Activated naive CD8-positive, alpha-beta T cell treated with anti-CD3 and anti-CD28 coated beads for 36 hours (primary cell): ENCODE measurements at regions not wholly inside any gene's neighbourhood (a gene's known extent, or its start where the extent isn't known, plus 50 kb on each side); places are given as distances from the start of the nearest gene placed in this dataset.

Experiments
- DNase-seq: peaks from one replicate; pipeline ENCODE4 v3.0.0; 2021
- H3K27ac Mint-ChIP-seq: one replicate; pipeline ENCODE4 v1.8.0; 2022; ENCODE audit warnings: mild to moderate bottlenecking, moderate library complexity, mixed read lengths
- H3K27me3 Mint-ChIP-seq: one replicate; pipeline ENCODE4 v1.8.0; 2022; ENCODE audit warnings: mild to moderate bottlenecking, mixed read lengths
- H3K36me3 Mint-ChIP-seq: one replicate; pipeline ENCODE4 v1.8.0; 2021; ENCODE audit warnings: mild to moderate bottlenecking, mixed read lengths
- H3K4me1 Mint-ChIP-seq: one replicate; pipeline ENCODE4 v1.8.0; 2021; ENCODE audit warnings: mixed read lengths
- H3K4me3 Mint-ChIP-seq: one replicate; pipeline ENCODE4 v1.8.0; 2022; ENCODE audit warnings: mild to moderate bottlenecking, moderate library complexity, mixed read lengths
- H3K9me3 Mint-ChIP-seq: one replicate; pipeline ENCODE4 v1.8.0; 2022; ENCODE audit warnings: mixed read lengths

DNA sequence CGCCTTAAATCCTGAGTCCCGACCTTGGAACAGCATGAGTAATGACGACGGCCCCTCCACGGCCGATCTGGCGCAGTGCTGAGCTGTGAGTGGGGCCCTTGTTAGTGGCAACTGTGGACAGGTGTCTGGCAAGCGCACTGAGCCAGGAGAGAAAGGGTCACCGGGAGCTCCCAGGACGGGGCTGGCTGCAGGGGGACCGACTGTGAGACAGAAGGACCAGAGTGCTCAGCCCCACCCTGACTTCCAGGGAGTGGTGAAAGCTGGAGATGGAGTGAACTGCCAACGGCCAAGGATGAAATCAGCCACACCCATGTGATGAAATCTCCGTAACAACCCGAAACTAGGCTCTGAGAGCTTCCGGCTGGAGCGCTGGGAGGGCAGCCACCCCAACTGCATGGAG is 228.6 kb downstream of the BRD1 start:
- H3K27ac Mint-ChIP-seq = peak overlapping the region; percentile 12
- H3K27me3 Mint-ChIP-seq = no peaks in the 10 kb centered on the region
- H3K9me3 Mint-ChIP-seq = peaks cover 3% of the 10 kb centered on the region
- no peak for DNase-seq
- peaks cover 2% of the 10 kb centered on the region for H3K4me1 Mint-ChIP-seq
- H3K4me3 Mint-ChIP-seq = no peak overlapping the region
- peaks cover 12% of the 10 kb centered on the region for H3K36me3 Mint-ChIP-seq

DNA sequence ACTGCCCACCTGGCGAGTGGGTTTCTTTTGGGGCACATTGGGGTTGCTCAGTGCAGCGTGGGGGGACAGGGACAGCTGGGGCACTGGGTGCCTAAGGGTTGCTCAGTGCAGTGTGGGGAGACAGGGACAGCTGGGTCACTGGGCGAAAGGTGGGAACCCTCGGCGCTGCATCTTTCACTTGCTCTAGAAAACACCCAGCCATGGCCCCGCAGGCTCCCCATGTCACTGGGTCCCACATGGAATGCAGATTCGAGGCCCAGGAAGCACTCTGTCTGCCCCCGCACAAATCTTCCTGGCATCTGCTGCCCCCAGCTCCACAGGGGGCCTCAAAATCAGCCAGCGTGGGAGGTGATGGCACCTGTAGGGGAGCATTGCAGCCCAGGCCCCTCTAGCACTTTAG is 229.3 kb downstream of the BRD1 start:
- no peak overlapping the region for H3K27ac Mint-ChIP-seq
- peaks cover 6% of the 10 kb centered on the region for H3K36me3 Mint-ChIP-seq
- H3K4me1 Mint-ChIP-seq = peaks cover 2% of the 10 kb centered on the region
- no peak overlapping the region for H3K4me3 Mint-ChIP-seq
- peaks cover under 1% of the 10 kb centered on the region for H3K9me3 Mint-ChIP-seq
- no peak for DNase-seq
- no peaks in the 10 kb centered on the region for H3K27me3 Mint-ChIP-seq

GRCh38 chr22:49597428-49598039 is 230.1 kb downstream of the BRD1 start:
- Mint-ChIP-seq H3K36me3 (no peaks in the 10 kb centered on the region), H3K9me3 (no peaks in the 10 kb centered on the region), H3K27ac (no peak overlapping the region)

DNA sequence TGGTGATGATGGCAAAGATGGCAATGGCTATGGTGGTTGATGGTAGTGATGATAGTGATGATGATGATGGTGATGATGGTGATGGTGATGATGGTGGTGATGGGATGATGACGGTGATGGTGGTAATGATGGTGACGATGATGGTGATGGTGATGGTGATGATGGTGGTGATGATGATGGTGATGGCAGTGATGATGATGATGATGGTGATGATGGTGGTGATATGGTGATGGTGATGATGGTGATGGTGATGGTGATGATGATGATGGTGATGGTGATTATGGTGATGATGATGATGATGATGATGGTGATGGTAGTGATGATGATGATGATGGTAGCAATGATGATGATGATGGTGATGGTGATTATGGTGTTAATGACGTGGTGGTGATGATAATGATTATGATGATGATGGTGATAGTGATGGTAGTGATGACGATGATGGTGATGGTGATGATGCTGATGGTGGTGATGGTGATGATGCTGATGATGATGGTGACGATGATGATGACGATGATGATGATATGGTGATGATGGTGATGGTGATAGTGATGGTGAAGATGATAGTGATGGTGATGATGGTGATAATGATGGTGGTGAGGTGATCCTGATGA is 232.1 kb downstream of the BRD1 start:
- H3K36me3 Mint-ChIP-seq = no peaks in the 10 kb centered on the region
- no peaks in the 10 kb centered on the region for H3K4me1 Mint-ChIP-seq
- DNase-seq = no peak
- H3K9me3 Mint-ChIP-seq = no peaks in the 10 kb centered on the region
- H3K27ac Mint-ChIP-seq = no peak overlapping the region
- no peaks in the 10 kb centered on the region for H3K27me3 Mint-ChIP-seq
- H3K4me3 Mint-ChIP-seq = no peak overlapping the region

More at GRCh38 chr22:49597428-49598039, 230.1 kb downstream of the BRD1 start:
- Mint-ChIP-seq H3K27me3 (no peaks in the 10 kb centered on the region), H3K4me1 (peaks cover 2% of the 10 kb centered on the region), H3K4me3 (no peak overlapping the region)
- DNase-seq = no peak

DNA sequence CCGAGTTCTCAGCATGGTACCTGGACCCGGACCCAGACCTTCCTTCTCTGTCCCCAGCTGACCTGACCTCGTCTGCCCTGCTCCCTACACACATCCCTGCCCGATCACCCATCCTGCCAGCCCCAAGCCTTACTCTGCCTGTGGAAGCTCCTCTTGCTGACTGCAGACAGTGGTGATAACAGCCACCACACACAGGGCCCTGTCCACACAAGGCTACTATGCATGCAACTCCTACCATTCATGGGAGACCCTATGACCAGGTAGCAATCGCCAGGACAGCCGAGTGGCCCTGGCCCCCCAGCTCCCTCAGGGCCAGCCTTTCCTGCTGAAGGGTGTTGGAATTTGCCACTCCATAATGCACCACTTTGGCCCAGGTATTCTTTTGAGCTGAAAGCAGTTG is 233.6 kb downstream of the BRD1 start:
- no peak for DNase-seq
- Mint-ChIP-seq H3K27me3 (no peaks in the 10 kb centered on the region), H3K36me3 (no peaks in the 10 kb centered on the region), H3K27ac (no peak overlapping the region), H3K4me3 (no peak overlapping the region), H3K4me1 (no peaks in the 10 kb centered on the region), H3K9me3 (no peaks in the 10 kb centered on the region)

DNA sequence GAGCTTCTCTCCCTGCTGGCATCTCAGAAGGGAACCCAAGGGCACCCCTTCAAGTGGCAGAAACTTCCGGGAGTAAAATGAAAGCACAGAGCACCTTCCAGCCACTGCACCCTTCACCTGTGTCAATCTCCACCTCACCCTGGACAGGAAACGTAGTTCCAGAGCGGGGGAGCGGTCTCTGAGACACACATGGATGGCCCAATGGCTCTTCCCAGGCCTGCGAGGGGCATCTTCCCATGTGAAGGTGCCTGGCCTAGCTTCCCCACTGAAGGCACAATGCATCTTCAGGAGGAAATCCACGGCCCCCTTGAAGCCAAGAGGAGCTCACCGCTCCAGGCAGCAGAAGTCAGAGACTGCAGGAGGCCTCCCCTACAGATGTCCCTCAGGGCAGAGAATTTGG is 234.2 kb downstream of the BRD1 start:
- Mint-ChIP-seq H3K4me1 (no peaks in the 10 kb centered on the region), H3K27me3 (no peaks in the 10 kb centered on the region), H3K36me3 (no peaks in the 10 kb centered on the region), H3K9me3 (no peaks in the 10 kb centered on the region), H3K27ac (no peak overlapping the region), H3K4me3 (no peak overlapping the region)
- DNase-seq = no peak

GRCh38 chr22:49592780-49593501 is 234.7 kb downstream of the BRD1 start:
- Mint-ChIP-seq H3K27me3 (no peaks in the 10 kb centered on the region), H3K4me3 (no peak overlapping the region), H3K36me3 (no peaks in the 10 kb centered on the region), H3K27ac (no peak overlapping the region), H3K4me1 (no peaks in the 10 kb centered on the region), H3K9me3 (no peaks in the 10 kb centered on the region)
- DNase-seq = no peak

DNA sequence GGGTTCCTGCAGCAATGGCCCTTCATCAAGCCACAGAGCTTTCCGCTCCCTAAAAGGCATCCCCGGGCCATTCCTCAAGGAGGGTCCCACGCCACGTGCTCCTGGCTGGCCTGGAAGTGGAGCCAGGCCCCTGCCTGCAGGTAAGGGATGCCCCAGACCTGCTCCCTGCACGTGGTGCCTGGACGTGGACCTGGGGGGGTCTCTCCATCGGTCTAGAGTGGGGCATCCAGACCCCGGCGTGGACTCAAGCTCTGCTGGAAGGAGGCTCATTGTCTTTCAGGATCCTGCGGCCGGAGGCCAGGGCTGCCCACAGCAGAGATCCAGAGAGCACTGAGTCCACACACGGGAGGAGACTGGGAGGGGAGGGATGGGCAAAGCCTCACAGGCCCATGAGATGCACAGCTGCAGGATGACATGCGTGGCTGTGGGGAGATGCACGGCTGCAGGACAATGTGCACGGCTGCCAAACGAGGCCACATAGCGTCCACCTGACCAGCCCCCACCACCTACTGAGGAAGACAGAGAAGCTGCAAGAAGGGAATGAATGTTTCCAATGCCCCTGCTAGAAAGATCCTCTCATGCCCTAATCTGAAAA is 236.7 kb downstream of the BRD1 start:
- no peak overlapping the region for H3K4me3 Mint-ChIP-seq
- no peaks in the 10 kb centered on the region for H3K9me3 Mint-ChIP-seq
- DNase-seq = no peak
- H3K27me3 Mint-ChIP-seq = no peaks in the 10 kb centered on the region
- no peaks in the 10 kb centered on the region for H3K4me1 Mint-ChIP-seq
- no peak overlapping the region for H3K27ac Mint-ChIP-seq
- no peaks in the 10 kb centered on the region for H3K36me3 Mint-ChIP-seq

DNA sequence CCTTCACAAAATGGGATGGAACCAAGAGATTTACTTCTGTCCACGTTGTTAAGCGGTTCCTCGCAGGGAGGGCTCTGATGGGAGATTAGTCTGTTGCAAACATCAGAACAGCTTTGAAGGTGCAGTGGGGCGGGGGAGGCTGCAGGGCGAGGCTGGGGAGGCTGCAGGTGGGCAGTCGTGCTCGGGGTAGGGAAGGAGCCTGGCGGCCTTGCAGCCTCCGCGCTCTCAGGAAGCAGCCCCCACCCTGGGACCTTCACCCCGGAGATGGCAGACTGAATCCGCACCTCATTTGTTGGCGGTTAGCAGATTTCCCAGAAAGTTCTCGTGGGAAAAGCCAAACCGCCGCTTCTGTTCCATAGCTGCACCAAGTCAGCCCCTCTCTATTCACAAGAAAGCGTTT is 237.3 kb downstream of the BRD1 start:
- Mint-ChIP-seq H3K4me1 (no peaks in the 10 kb centered on the region), H3K9me3 (no peaks in the 10 kb centered on the region), H3K36me3 (no peaks in the 10 kb centered on the region), H3K27ac (no peak overlapping the region), H3K27me3 (no peaks in the 10 kb centered on the region), H3K4me3 (no peak overlapping the region)
- DNase-seq = no peak

GRCh38 chr22:49589811-49590210 is 237.9 kb downstream of the BRD1 start:
- H3K36me3 Mint-ChIP-seq = no peaks in the 10 kb centered on the region
- no peak overlapping the region for H3K4me3 Mint-ChIP-seq
- H3K27ac Mint-ChIP-seq = no peak overlapping the region
- no peaks in the 10 kb centered on the region for H3K27me3 Mint-ChIP-seq
- no peak for DNase-seq
- H3K9me3 Mint-ChIP-seq = no peaks in the 10 kb centered on the region
- H3K4me1 Mint-ChIP-seq = no peaks in the 10 kb centered on the region

DNA sequence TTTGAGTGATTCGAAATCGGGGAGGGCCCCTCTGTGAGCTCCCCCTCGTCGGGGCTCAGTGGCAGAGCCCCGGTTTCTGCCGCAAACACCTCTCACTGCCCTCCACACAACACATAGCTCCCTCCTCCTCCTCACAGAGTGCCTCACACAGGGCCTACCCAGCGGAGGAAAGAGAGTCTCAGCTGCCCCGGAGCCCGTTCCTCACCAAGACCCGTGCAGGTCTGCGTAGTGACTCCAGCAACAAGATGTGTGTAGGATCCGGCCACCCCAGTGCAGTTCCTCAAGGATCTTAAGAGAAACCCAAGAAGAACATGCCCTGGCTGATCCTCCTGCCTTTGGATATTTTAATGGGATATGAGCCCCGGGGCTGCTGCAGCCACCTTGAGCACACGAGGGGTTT is 238.4 kb downstream of the BRD1 start:
- H3K36me3 Mint-ChIP-seq = no peaks in the 10 kb centered on the region
- H3K4me3 Mint-ChIP-seq = no peak overlapping the region
- no peaks in the 10 kb centered on the region for H3K27me3 Mint-ChIP-seq

DNA sequence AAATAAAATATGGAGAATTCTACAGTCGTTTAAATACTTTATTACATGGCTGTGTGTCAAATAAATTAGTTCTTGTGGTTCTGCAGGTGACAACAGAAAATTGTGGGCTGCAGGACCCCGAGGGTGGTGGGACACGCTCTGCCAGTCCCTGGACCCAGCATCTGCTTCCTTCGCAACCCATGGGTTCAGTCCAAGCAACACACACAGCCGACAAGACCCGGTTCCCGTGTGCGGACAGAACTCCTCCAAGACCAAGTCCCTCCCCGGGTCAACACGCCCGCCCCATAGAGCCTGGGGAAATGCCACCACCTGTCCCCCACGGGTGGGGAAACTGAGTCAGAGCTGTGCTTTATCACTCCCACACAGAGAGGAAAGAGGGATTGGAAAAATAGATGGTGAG is 238.9 kb downstream of the BRD1 start:
- Mint-ChIP-seq H3K4me3 (no peak overlapping the region), H3K36me3 (no peaks in the 10 kb centered on the region), H3K4me1 (no peaks in the 10 kb centered on the region), H3K27ac (no peak overlapping the region), H3K9me3 (no peaks in the 10 kb centered on the region), H3K27me3 (no peaks in the 10 kb centered on the region)
- no peak for DNase-seq

More for the DNA sequence above, 238.4 kb downstream of the BRD1 start:
- DNase-seq = no peak
- H3K4me1 Mint-ChIP-seq = no peaks in the 10 kb centered on the region
- no peak overlapping the region for H3K27ac Mint-ChIP-seq
- H3K9me3 Mint-ChIP-seq = no peaks in the 10 kb centered on the region

DNA sequence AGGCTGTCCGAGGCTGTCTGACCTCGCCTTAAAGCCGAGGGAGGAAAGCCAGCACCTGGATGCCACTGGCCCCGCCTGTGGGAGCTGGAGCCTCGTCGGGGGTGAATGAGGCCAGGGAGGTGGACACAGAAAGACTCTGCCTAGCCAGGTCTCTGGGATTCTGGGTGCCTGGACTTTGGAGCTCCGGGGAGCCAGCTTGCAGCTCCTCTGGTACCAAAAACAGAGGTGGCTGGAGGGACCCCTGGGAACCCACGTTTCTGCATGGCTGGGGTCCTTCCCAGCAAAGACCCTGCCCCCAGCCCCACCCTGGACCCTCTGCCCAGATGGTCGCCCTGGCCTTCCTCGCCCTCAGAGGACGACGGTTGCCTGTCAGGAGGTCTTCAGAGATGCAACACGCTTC is 239.7 kb downstream of the BRD1 start:
- Mint-ChIP-seq H3K36me3 (no peaks in the 10 kb centered on the region), H3K4me3 (no peak overlapping the region), H3K9me3 (no peaks in the 10 kb centered on the region), H3K27me3 (no peaks in the 10 kb centered on the region), H3K4me1 (no peaks in the 10 kb centered on the region), H3K27ac (no peak overlapping the region)
- DNase-seq = no peak

DNA sequence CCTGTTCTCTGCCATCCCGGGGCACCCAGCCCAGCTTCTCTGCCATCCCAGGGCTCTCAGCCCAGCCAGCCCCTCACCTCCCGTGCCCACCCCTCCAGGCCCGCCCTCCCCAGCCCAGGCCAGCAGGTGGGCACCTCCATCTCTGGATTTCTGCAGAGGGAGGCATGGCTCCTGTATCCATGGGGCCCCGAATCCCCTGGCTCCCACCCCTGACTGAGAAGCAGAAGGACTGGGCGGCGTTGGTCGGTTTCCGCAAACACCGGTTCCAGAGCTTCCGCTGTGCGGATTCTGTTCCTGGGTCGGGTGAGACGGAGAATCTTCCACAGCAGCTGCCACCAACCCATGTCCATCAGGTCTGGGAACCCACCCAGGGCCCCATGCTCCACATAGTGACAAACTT is 240.3 kb downstream of the BRD1 start:
- Mint-ChIP-seq H3K9me3 (no peaks in the 10 kb centered on the region), H3K4me3 (no peak overlapping the region), H3K4me1 (no peaks in the 10 kb centered on the region)

DNA sequence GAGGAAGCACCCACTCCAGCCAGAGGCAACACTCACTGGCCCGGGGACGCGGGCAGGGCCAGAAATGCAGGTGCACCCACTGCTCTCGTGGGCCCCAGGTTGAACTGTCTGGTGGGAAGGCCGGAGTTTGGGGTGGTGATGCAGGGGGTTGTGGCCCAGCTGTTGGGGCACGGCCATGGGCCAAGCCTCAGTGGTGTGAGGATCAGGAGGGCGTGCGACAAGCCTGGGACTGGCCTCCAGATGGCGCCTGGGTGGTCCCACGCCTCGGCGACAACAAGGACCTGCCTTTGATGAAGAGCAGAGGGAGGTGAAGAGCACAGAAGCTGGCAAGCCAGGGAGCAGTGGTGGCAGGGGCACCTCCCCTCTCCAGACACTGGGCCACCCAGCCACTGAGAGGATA is 240.8 kb downstream of the BRD1 start:
- no peak overlapping the region for H3K4me3 Mint-ChIP-seq
- H3K27me3 Mint-ChIP-seq = no peaks in the 10 kb centered on the region
- no peaks in the 10 kb centered on the region for H3K9me3 Mint-ChIP-seq
- peaks cover 5% of the 10 kb centered on the region for H3K36me3 Mint-ChIP-seq
- DNase-seq = no peak
- H3K4me1 Mint-ChIP-seq = no peaks in the 10 kb centered on the region
- H3K27ac Mint-ChIP-seq = no peak overlapping the region

More for the DNA sequence above, 240.3 kb downstream of the BRD1 start:
- no peak for DNase-seq
- no peaks in the 10 kb centered on the region for H3K27me3 Mint-ChIP-seq
- no peak overlapping the region for H3K27ac Mint-ChIP-seq
- H3K36me3 Mint-ChIP-seq = peaks cover 4% of the 10 kb centered on the region
